GM12891 (cell line): ENCODE measurements at regions not wholly inside any gene's neighbourhood (a gene's known extent, or its start where the extent isn't known, plus 50 kb on each side); places are given as distances from the start of the nearest gene placed in this dataset.

Experiments
- PAX5 ChIP-seq: IDR thresholded peaks from 2 replicates; pipeline ENCODE4 v1.6.1; 2011; ENCODE audit warnings: low read length, moderate library complexity, mild to moderate bottlenecking; ENCODE audit not compliant: insufficient read depth, severe bottlenecking
- POLR2A ChIP-seq: IDR thresholded peaks from 2 replicates; pipeline ENCODE4 v1.6.1; 2011; ENCODE audit warnings: low read depth, low read length, control low read depth
- POLR2AphosphoS5 ChIP-seq: IDR thresholded peaks from 2 replicates; pipeline ENCODE4 v1.6.1; 2011; ENCODE audit warnings: low read depth, low read length, control low read depth
- TAF1 ChIP-seq: IDR thresholded peaks from 2 replicates; pipeline ENCODE4 v1.6.1; 2011; ENCODE audit warnings: low read depth, low read length, control low read depth

DNA sequence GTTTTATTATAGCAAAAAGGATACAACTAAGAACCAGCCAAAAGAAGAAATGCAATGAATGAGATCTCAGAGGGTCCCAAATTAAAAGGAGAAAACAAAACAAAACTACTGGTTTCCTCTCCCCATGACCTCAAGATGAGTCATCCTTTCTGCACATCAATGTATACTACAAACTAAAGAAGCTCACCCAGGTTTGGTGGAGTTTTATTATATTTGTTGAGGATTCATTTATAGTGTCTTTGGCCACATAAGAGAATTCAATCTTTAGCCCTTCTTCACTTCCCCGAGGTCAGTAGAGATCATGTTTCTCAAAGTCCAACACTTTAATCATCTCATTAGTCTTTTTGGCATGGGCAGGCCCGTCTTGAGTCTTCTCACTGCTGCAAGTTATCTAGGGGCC lies 210.6 kb downstream of the SLC6A15 start:
- TF ChIP-seq POLR2A (no peak), TAF1 (no peak), PAX5 (no peak), POLR2AphosphoS5 (no peak)
